GM11168 (cell line): ENCODE measurements at regions not wholly inside any gene's neighbourhood (a gene's known extent, or its start where the extent isn't known, plus 50 kb on each side); places are given as distances from the start of the nearest gene placed in this dataset.

Source experiments
- in situ Hi-C: fragments of 300-500 bp; cut with MboI; formaldehyde crosslinking; loops from one replicate; pipeline ENCODE4 v1.12.0; 2022; ENCODE audit warnings: low sequenced_read_pairs; ENCODE audit not compliant: unreplicated experiment

- in situ Hi-C loops = no loop called here
Observed at GRCh38 chr1:194214735-194215134, 1028.3 kb upstream of the B3GALT2 start.

- in situ Hi-C loops = no loop called here
Observed at GRCh38 chr1:194209920-194210319, 1023.5 kb upstream of the B3GALT2 start.

GRCh38 chr1:194208674-194209073 lies 1022.3 kb upstream of the B3GALT2 start:
- in situ Hi-C loops = no loop called here

GRCh38 chr1:194196562-194196961 lies 1010.1 kb upstream of the B3GALT2 start:
- in situ Hi-C loops = no loop called here

GRCh38 chr1:194194724-194195123 lies 1008.3 kb upstream of the B3GALT2 start:
- in situ Hi-C loops = no loop called here

- in situ Hi-C loops = no loop called here
Observed at GRCh38 chr1:194184974-194185373, 998.6 kb upstream of the B3GALT2 start.

GRCh38 chr1:194184425-194184824 lies 998.0 kb upstream of the B3GALT2 start:
- in situ Hi-C loops = no loop called here

- in situ Hi-C loops = no loop called here
Observed at GRCh38 chr1:194181845-194182244, 995.4 kb upstream of the B3GALT2 start.

- in situ Hi-C loops = no loop called here
Observed at GRCh38 chr1:194176212-194176611, 989.8 kb upstream of the B3GALT2 start.

- in situ Hi-C loops = no loop called here
Observed at GRCh38 chr1:194175251-194175650, 988.8 kb upstream of the B3GALT2 start.

GRCh38 chr1:194174528-194174927 lies 988.1 kb upstream of the B3GALT2 start:
- in situ Hi-C loops = no loop called here

- in situ Hi-C loops = no loop called here
Observed at GRCh38 chr1:194171596-194171995, 985.2 kb upstream of the B3GALT2 start.

GRCh38 chr1:194167956-194168640 lies 981.7 kb upstream of the B3GALT2 start:
- in situ Hi-C loops = no loop called here

- in situ Hi-C loops = no loop called here
Observed at GRCh38 chr1:194164755-194165154, 978.3 kb upstream of the B3GALT2 start.

GRCh38 chr1:194161591-194161990 lies 975.2 kb upstream of the B3GALT2 start:
- in situ Hi-C loops = no loop called here

- in situ Hi-C loops = no loop called here
Observed at GRCh38 chr1:194159941-194160340, 973.5 kb upstream of the B3GALT2 start.

GRCh38 chr1:194155962-194156361 lies 969.5 kb upstream of the B3GALT2 start:
- in situ Hi-C loops = no loop called here

- in situ Hi-C loops = no loop called here
Observed at GRCh38 chr1:194151056-194151455, 964.6 kb upstream of the B3GALT2 start.

GRCh38 chr1:194150242-194150641 lies 963.8 kb upstream of the B3GALT2 start:
- in situ Hi-C loops = no loop called here

GRCh38 chr1:194133152-194133551 lies 946.7 kb upstream of the B3GALT2 start:
- in situ Hi-C loops = no loop called here

GRCh38 chr1:194118086-194118485 lies 931.7 kb upstream of the B3GALT2 start:
- in situ Hi-C loops = no loop called here

- in situ Hi-C loops = no loop called here
Observed at GRCh38 chr1:194117582-194117981, 931.2 kb upstream of the B3GALT2 start.
